ENCODE measurements at regions not wholly inside any gene's neighbourhood (a gene's known extent, or its start where the extent isn't known, plus 50 kb on each side); places are given as distances from the start of the nearest gene placed in this dataset.

DNA sequence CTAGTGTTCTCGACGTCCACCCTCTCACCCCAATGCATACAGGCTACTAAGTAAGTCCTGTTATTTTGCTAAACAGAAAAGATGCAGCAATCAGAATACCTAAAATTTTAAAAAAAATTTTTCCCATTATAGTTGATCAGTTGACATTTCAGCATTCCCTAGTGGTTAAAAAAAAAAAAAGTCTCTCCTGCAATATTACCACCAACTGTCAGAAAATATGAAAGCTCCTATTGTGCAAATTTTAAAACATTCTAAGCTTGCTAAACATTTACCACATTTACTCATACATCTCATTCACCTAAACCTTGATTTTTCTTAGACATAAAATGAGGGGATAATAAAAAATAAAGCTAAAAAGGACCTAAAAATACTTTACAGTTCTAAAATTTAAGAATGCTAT lies 165.6 kb downstream of the AVL9 start:
- intact Hi-C loops (cut with micrococcal nuclease; ENCODE audit: unreplicated experiment): loop anchor here (10.0 kb wide), 1 partner anchor 166 kb away; the partner anchor contains the start of genes AVL9 and LSM5
- no peak for DNase-seq (ENCODE audit: low read depth, low spot score)
- Histone ChIP-seq H3K4me1 (ENCODE audit: control insufficient read depth, insufficient read depth, low read length) (peaks cover 9% of the 10 kb centered on the region), H3K27ac (ENCODE audit: low read length) (peak overlapping the region; percentile 39; the same call in 1 of the 2 replicates), H3K27me3 (ENCODE audit: control insufficient read depth, insufficient read depth, low read length) (no peaks in the 10 kb centered on the region), H3K36me3 (ENCODE audit: control insufficient read depth, insufficient read depth, low read length) (no peaks in the 10 kb centered on the region), H3K4me3 (ENCODE audit: low read depth in 2 of 2, low read length in 2 of 2) (no peak overlapping the region), H3K9me3 (ENCODE audit: control insufficient read depth, insufficient read depth, low read depth, low read length) (no peaks in the 10 kb centered on the region)
- in situ Hi-C loops (cut with HindIII; ENCODE audit: low pct_unique_long_range_greater_than_20kb, low sequenced_read_pairs): no loop called here
- BruUV-seq (replicated peaks): no TSS peak
- ATAC-seq: no peak
- ChIA-PET CTCF (interaction anchor here (0.6 kb wide), 1 partner anchor 10 kb away, joined by 3 read pairs; no protein-coding TSS in a partner anchor), POLR2A (no interaction called here)
- TF ChIP-seq, protein P1, sequence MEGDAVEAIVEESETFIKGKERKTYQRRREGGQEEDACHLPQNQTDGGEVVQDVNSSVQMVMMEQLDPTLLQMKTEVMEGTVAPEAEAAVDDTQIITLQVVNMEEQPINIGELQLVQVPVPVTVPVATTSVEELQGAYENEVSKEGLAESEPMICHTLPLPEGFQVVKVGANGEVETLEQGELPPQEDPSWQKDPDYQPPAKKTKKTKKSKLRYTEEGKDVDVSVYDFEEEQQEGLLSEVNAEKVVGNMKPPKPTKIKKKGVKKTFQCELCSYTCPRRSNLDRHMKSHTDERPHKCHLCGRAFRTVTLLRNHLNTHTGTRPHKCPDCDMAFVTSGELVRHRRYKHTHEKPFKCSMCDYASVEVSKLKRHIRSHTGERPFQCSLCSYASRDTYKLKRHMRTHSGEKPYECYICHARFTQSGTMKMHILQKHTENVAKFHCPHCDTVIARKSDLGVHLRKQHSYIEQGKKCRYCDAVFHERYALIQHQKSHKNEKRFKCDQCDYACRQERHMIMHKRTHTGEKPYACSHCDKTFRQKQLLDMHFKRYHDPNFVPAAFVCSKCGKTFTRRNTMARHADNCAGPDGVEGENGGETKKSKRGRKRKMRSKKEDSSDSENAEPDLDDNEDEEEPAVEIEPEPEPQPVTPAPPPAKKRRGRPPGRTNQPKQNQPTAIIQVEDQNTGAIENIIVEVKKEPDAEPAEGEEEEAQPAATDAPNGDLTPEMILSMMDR (IDR thresholded peaks at IDR 0.05): no peak
- no peak for TF ChIP-seq POLR2AphosphoS5 (IDR thresholded peaks at IDR 0.05; ENCODE audit: low read depth, low read length)
- no peak for TF ChIP-seq TCF7L2 (IDR thresholded peaks at IDR 0.05; ENCODE audit: low read depth, low read length)
- TF ChIP-seq SIN3A (IDR thresholded peaks at IDR 0.05; ENCODE audit: borderline replicate concordance, insufficient read depth, low read depth, low read length): no peak
- TF ChIP-seq, protein P2, sequence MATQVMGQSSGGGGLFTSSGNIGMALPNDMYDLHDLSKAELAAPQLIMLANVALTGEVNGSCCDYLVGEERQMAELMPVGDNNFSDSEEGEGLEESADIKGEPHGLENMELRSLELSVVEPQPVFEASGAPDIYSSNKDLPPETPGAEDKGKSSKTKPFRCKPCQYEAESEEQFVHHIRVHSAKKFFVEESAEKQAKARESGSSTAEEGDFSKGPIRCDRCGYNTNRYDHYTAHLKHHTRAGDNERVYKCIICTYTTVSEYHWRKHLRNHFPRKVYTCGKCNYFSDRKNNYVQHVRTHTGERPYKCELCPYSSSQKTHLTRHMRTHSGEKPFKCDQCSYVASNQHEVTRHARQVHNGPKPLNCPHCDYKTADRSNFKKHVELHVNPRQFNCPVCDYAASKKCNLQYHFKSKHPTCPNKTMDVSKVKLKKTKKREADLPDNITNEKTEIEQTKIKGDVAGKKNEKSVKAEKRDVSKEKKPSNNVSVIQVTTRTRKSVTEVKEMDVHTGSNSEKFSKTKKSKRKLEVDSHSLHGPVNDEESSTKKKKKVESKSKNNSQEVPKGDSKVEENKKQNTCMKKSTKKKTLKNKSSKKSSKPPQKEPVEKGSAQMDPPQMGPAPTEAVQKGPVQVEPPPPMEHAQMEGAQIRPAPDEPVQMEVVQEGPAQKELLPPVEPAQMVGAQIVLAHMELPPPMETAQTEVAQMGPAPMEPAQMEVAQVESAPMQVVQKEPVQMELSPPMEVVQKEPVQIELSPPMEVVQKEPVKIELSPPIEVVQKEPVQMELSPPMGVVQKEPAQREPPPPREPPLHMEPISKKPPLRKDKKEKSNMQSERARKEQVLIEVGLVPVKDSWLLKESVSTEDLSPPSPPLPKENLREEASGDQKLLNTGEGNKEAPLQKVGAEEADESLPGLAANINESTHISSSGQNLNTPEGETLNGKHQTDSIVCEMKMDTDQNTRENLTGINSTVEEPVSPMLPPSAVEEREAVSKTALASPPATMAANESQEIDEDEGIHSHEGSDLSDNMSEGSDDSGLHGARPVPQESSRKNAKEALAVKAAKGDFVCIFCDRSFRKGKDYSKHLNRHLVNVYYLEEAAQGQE (IDR thresholded peaks at IDR 0.05; ENCODE audit: insufficient read depth in 1 of 2, low read depth in 2 of 2, low read length in 1 of 2): no peak

DNA sequence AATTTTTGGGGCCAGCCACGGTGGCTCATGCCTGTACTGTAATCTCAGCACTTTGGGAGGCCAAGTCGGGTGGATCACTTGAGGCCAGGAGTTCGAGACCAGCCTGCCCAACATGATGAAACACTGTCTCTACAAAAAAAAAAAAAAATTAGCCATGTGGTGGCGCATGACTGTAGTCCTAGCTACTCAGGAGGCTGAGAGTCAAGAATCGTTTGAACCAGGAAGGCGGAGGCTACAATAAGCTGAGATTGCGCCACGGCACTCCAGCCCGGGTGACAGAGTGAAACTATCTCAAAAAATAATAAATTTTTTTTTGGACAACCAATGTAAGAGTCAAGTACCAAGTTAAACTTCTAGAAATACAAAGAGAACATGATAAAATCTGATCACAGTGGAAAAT lies 164.6 kb downstream of the AVL9 start:
- in situ Hi-C loops (cut with HindIII; ENCODE audit: low pct_unique_long_range_greater_than_20kb, low sequenced_read_pairs): no loop called here
- Histone ChIP-seq H3K27ac (ENCODE audit: low read length) (peak overlapping the region; percentile 21; the same call in 1 of the 2 replicates), H3K36me3 (ENCODE audit: control insufficient read depth, insufficient read depth, low read length) (no peaks in the 10 kb centered on the region), H3K27me3 (ENCODE audit: control insufficient read depth, insufficient read depth, low read length) (no peaks in the 10 kb centered on the region), H3K4me1 (ENCODE audit: control insufficient read depth, insufficient read depth, low read length) (peaks cover 9% of the 10 kb centered on the region), H3K4me3 (ENCODE audit: low read depth in 2 of 2, low read length in 2 of 2) (no peak overlapping the region), H3K9me3 (ENCODE audit: control insufficient read depth, insufficient read depth, low read depth, low read length) (no peaks in the 10 kb centered on the region)
- TF ChIP-seq, protein P2 (IDR thresholded peaks at IDR 0.05; ENCODE audit: insufficient read depth in 1 of 2, low read depth in 2 of 2, low read length in 1 of 2): no peak
- ChIA-PET POLR2A (no interaction called here), CTCF (interaction anchor here (0.7 kb wide), 1 partner anchor 278 kb away, joined by 3 read pairs; no protein-coding TSS in a partner anchor)
- ATAC-seq (no peak), DNase-seq (ENCODE audit: low read depth, low spot score) (no peak)
- BruUV-seq (replicated peaks): no TSS peak
- intact Hi-C loops (cut with micrococcal nuclease; ENCODE audit: unreplicated experiment): loop anchor here (10.0 kb wide), 1 partner anchor 165 kb away; the partner anchor contains the start of genes AVL9 and LSM5

All from Panc1 (cell line).